ENCODE measurements at regions not wholly inside any gene's neighbourhood (a gene's known extent, or its start where the extent isn't known, plus 50 kb on each side); places are given as distances from the start of the nearest gene placed in this dataset.
"Not testable (repeated sequence)": the region's sequence is repeated elsewhere in the genome, so short reads cannot be mapped to it uniquely, and the experiment has no call there.

- DNase-seq (ENCODE audit: low read depth, low spot score): no peak
Observed at GRCh38 chr14:43579671-43580070, 927.4 kb downstream of the FSCB start.

GRCh38 chr14:43568022-43568421 lies 939.1 kb downstream of the FSCB start:
- DNase-seq (ENCODE audit: low read depth, low spot score): no peak

GRCh38 chr14:43548368-43548767 lies 958.7 kb downstream of the FSCB start:
- no peak for DNase-seq (ENCODE audit: low read depth, low spot score)

- not testable (repeated sequence) for DNase-seq (ENCODE audit: low read depth, low spot score)
Observed at GRCh38 chr14:43547596-43547995, 959.5 kb downstream of the FSCB start.

GRCh38 chr14:43541356-43541755 lies 965.7 kb downstream of the FSCB start:
- no peak for DNase-seq (ENCODE audit: low read depth, low spot score)

- DNase-seq (ENCODE audit: low read depth, low spot score): no peak
Observed at GRCh38 chr14:43540948-43541347, 966.1 kb downstream of the FSCB start.

- DNase-seq (ENCODE audit: low read depth, low spot score): no peak
Observed at GRCh38 chr14:43539210-43539609, 967.9 kb downstream of the FSCB start.

- no peak for DNase-seq (ENCODE audit: low read depth, low spot score)
Observed at GRCh38 chr14:43535231-43535838, 971.7 kb downstream of the FSCB start.

GRCh38 chr14:43532825-43533416 lies 974.2 kb downstream of the FSCB start:
- DNase-seq (ENCODE audit: low read depth, low spot score): no peak

GRCh38 chr14:43528321-43528720 lies 978.8 kb downstream of the FSCB start:
- no peak for DNase-seq (ENCODE audit: low read depth, low spot score)

GRCh38 chr14:43525658-43526057 lies 981.4 kb downstream of the FSCB start:
- DNase-seq (ENCODE audit: low read depth, low spot score): no peak

GRCh38 chr14:43522901-43523300 lies 984.2 kb downstream of the FSCB start:
- no peak for DNase-seq (ENCODE audit: low read depth, low spot score)

- DNase-seq (ENCODE audit: low read depth, low spot score): no peak
Observed at GRCh38 chr14:43522191-43522590, 984.9 kb downstream of the FSCB start.

- DNase-seq (ENCODE audit: low read depth, low spot score): no peak
Observed at GRCh38 chr14:43503508-43503907, 1003.6 kb downstream of the FSCB start.

GRCh38 chr14:43492359-43492758 lies 1014.7 kb downstream of the FSCB start:
- DNase-seq (ENCODE audit: low read depth, low spot score): not testable (repeated sequence)

- DNase-seq (ENCODE audit: low read depth, low spot score): no peak
Observed at GRCh38 chr14:43483415-43483814, 1023.7 kb downstream of the FSCB start.

GRCh38 chr14:43481864-43482263 lies 1025.2 kb downstream of the FSCB start:
- no peak for DNase-seq (ENCODE audit: low read depth, low spot score)

- DNase-seq (ENCODE audit: low read depth, low spot score): no peak
Observed at GRCh38 chr14:43480976-43481375, 1026.1 kb downstream of the FSCB start.

GRCh38 chr14:43479596-43480195 lies 1027.4 kb downstream of the FSCB start:
- no peak for DNase-seq (ENCODE audit: low read depth, low spot score)

- no peak for DNase-seq (ENCODE audit: low read depth, low spot score)
Observed at GRCh38 chr14:43476822-43477221, 1030.3 kb downstream of the FSCB start.

- DNase-seq (ENCODE audit: low read depth, low spot score): no peak
Observed at GRCh38 chr14:43475757-43476156, 1031.3 kb downstream of the FSCB start.

GRCh38 chr14:43471595-43471994 lies 1035.5 kb downstream of the FSCB start:
- no peak for DNase-seq (ENCODE audit: low read depth, low spot score)

- DNase-seq (ENCODE audit: low read depth, low spot score): no peak
Observed at GRCh38 chr14:43464968-43465367, 1042.1 kb downstream of the FSCB start.
